ENCODE measurements at regions not wholly inside any gene's neighbourhood (a gene's known extent, or its start where the extent isn't known, plus 50 kb on each side); places are given as distances from the start of the nearest gene placed in this dataset.

DNA sequence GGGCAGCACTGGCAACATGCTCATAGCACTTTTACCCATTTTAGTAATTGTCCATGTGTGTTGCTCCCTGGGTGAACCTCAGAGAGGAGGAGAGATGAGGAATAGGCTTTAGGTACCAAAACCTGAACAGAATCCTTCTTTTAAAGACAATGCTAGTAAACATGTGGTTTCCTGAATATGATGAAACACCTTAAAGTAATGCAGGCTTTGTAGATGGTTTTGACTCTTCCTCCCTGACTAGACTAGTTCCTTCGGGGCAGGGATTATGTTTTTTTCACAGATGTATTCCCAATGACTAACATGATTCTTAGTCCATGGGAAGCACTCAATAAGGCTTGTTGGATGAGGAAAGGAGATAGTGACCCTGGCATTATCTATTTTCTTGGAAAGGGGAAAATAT lies 367.6 kb upstream of the JAG1 start:
- DNase-seq (ENCODE audit: low read depth in 2 of 2), result no peak

DNA sequence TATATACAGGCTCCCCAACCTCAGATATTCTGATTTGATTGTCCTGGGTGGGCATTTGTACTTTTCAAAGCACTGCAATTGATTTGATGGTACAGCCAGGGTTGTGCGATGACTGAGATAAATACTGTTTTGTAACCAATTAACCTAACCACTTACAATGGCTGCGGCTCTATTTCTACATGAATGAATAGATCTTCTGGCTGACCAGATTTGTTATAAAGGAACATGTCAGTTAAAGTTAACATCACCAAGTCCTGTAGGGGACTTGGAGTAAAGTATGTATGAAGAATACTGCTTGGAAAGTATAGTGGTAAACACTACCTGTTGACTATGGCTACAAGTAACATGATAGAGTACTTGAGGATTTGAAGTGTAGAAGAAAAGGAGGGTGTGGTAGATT lies 369.2 kb upstream of the JAG1 start:
- DNase-seq (ENCODE audit: low read depth in 2 of 2), result no peak

DNA sequence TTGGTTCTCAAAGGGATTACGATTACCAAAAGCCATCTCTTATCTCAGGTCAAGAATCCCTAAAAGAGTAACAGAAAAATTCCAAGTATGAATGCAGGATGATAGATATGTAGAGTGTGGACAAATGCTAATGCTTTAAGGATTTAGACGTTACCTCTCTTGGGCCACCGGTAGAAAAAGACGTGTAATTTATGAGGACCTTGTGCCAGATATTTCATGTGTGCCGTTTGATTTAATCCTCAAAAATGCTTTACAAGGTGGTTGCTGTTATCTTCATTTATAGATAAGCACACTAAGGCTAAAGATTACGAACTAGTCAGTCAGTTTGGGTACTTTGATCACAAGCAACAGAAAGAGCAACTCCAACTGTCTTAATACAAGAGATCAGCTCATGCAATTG lies 370.8 kb upstream of the JAG1 start:
- DNase-seq (ENCODE audit: low read depth in 2 of 2), result no peak

DNA sequence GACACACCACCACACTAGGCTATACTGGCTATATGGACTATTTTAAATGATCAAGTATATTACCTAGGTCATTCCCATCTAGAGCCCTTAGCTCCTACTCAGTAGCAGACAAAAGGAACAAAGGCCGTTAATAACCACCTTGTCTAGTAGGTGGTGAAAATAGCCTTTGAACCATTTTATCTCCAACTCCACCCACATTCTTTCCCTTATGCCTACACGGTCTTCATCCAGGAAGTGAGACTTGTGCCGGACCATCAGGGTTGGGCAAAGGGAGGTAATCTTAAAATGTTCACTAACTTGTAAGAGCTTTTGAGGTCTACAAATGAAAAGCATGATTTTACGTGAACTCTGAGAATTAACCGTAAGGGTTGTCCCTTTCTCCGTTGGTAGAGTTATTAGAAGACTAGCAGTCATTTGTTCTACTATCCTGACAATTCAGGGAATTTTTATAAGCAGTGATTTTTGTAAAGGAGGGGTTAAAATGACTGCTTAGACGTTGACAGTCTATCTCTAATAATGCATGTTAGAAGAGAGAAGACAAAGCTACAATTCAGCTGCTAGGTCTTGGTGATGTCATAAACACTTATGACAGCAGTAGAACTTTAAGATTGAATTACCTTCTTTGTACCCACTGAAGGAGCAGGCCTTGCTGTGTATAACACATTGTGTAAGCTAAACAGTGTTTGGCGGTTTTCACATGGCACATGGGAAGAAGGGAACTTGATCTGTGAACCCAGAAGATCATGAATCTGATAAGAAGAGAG lies 371.8 kb upstream of the JAG1 start:
- no peak for DNase-seq (ENCODE audit: low read depth in 2 of 2)

DNA sequence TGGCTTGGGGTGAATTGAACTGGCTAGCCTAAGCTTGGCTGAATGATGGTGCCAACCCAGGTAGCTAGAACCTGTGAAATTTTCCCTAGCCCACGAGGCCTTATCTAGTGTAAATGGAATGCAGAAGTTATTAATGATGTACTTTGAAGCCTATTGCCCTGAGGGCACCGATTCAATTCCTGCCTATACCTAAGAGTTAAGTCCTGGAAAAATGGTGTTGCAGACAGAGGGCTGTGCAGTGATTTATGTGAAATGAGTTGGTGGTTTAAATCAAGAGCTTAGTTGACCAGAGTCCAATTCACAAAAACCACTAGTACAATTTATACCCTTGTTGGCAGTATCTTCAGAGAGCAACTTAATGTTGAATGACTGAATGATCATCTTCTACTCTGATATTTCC lies 373.8 kb upstream of the JAG1 start:
- DNase-seq (ENCODE audit: low read depth in 2 of 2), result no peak

DNA sequence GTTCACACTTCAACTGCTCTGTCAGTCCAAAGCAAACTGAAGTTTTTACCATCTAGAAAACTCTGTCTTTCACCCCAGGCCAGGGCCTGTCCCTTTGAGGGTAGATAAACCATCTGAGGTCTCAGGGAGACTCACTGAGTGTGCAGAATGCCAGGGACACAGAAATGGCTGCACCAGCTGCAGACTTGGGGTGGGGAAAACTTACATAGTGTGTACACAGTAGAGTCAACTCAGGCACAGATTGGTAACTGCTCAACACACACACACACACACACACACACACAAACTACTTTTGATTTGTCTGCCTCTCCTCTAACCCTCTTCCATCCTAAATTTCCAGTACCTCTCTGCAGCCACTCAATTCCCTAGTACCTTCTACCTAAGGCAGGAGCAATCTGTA lies 374.9 kb upstream of the JAG1 start:
- no peak for DNase-seq (ENCODE audit: low read depth in 2 of 2)

DNA sequence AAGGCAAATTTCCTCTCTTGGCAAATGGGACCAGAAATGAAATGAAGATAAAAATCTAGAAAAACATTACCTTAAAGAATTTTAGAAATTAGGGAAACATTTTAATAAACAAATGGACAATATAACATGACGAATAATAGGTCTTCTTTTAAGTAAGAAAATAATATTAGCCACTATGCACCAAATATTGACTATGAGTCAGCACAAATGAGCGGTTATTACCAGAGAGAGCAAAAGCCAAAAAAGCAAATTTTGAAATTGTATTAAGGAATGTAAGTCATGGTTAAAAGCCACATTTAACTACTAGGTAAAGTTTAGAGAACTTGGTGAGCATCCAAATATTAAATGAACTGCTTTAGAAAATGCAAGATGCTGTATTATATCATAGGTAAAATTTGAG lies 376.6 kb upstream of the JAG1 start:
- no peak for DNase-seq (ENCODE audit: low read depth in 2 of 2)

DNA sequence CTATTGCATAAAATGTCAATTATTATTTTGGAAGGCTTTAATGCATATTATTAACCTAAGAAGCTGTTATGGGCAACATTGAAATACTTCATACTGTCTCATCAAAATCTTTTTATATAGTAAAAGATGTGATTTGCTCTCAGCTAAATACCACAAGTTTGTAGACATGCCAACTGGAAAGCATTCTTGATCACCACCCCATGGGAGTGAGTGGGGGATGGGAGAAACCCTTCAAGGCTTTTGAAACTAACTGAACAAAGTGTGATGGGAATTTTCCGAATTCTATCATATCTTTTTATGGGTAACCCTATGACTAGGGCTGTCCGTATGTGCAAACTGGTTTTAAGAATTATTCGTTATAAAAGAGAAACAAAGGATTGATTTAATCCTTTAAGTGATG lies 377.3 kb upstream of the JAG1 start:
- no peak for DNase-seq (ENCODE audit: low read depth in 2 of 2)

DNA sequence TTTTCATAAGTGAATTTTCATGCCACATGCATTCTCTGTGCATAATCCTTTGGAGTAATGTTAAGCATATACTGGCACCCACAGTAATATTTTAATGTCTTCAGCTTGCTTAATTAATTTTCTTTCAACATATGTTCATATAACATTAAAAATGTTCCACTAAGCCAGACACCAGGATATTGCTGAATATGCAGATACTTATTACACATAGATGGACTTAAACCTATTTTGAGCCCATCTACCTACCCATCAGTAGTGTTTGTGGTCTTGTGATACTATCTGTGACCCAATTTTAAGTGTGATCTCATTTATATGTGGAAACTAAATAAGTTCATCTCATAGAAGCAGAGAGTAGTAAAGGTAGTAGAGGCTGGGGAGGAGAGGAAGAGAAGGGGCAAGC lies 379.5 kb upstream of the JAG1 start:
- no peak for DNase-seq (ENCODE audit: low read depth in 2 of 2)

DNA sequence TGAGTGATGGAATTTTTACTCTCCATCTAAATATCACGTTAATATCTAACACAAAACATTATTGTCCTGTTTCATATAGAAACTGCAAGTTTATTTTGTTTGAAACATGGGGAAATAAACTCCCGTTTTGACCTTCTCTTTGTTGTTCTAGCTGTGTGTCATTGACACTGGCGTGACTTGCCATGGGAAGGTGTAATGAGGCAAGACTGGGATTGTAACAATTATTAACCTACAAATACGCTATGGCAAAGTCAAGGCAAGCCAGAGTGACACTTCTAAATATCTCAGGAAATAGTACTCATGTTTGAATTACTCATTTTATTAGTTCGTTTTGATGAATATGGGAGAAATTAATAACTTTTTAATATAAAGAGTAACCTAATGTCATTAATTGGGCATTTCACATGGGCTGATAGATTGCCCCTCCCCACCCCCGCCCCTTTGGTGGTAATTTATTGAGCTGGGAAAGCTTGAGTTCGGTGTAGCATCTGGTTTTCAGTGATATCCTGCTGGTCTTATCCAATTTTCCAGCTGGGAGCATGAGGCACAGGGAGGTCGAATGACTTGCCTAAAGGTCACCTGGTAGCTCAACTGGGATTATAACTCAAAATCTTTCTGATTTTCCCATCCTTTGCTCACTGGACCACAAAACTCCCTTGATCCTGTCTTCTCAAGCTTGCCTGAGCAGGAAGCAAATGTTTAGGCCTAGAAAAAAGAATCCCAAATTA lies 380.6 kb upstream of the JAG1 start:
- no peak for DNase-seq (ENCODE audit: low read depth in 2 of 2)

DNA sequence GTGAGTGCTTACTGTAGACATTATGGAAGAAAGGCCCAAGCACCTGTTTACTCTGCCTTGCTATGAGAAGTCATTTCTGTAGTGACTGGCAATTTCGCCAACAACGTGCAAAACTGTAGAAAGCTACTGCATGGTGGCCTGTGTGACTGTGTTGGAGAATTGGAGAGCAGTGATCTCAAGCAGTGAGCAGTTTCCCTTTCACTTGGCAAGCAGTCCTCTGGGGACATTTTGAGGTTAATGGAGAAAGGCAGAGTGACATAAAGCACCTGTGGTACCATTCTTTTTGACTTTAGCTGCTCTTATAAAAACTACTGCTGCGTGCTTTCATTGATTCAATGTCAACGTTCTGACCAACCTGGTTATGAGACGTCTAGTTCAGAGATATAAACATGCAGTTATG lies 382.6 kb upstream of the JAG1 start:
- no peak for DNase-seq (ENCODE audit: low read depth in 2 of 2)

DNA sequence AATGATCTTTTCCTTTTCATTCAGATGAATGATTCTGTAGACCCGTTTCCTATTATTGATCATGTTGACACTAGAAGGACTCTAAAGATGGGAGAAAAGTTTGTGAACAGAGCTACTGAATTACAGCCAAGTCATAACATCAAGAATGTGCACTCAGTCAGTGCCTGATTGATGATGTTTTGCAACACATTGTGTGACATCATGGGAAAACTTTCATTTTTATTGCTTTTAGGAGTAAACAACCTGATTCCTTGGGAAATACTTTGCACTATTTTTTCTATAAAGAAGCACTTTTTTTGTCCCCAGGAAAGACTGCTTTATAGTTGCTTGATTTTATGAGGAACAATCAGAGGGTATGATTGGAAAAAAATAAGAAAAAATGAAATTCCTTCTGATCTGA lies 383.8 kb upstream of the JAG1 start:
- no peak for DNase-seq (ENCODE audit: low read depth in 2 of 2)

DNA sequence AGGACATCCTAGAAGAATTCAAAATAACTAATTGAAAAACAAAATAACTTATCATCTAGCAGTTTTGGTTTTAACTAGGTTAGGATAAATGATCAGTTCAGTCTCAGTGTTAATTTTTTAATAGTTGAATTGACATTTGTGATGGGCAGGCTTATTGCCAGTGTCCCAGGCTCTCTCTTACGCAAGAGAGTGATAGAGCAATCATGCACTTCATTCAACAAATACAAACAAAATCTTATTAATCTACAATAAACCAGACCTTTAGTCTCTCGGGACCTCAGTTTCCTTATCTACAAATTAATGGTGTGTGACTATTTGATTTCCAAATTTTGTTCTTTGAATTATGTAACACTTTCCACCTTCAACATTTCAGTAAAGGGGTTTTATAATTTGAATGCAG lies 385.9 kb upstream of the JAG1 start:
- no peak for DNase-seq (ENCODE audit: low read depth in 2 of 2)

DNA sequence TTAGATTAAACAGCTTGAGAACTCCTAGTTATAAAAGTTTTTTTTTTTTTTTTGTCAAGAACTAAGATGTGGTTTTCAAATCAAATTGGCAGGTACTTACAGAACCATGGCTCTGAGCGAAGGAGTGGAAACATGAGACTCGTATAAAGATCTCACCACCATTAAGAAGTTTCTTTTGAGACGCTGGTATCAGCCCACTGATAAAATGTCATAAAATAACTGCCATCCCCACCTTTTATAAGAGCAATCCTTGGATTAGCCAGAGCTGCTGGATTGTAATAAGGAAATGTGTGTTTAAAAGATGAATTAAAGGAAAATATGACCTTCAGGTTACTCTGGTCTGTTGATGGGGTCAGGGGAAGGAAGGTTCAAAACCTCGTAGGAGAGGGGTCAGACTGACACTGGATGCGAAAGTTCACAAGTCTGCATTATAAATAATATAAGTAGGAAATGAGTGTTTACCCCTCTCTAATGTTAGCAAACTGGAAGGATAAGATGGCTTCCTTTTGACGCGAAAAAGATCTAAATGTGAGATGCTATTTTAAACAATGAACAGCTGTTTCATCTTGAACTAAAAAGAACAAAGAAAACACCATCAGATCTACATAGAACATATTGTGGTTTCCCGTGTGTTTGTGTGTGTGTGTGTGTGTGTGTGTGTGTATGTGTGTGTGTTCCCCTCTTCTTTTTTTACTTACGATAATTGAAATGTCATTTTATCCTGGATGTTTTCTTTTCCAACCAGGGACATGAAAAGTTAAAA lies 386.8 kb upstream of the JAG1 start:
- no peak for DNase-seq (ENCODE audit: low read depth in 2 of 2)

DNA sequence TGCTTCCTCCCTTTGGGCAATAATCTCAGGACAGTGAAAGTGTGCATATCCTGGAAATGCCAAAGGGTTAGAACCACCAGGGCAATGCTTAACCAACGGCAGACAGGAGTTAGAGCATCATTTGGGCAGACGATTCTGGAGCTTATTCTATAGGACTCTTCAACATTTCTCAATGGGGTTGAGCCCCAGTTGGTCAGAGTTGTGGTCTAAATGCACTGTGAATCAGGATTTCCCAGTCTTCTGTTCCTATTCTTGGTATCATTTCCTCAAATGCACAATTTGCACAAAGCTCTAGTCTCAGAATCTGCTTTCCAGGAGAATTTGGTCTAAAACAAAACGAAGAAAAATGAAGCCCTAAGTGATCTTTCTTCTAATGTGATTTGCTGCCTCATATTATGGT lies 389.6 kb upstream of the JAG1 start:
- DNase-seq (ENCODE audit: low read depth in 2 of 2), result no peak

DNA sequence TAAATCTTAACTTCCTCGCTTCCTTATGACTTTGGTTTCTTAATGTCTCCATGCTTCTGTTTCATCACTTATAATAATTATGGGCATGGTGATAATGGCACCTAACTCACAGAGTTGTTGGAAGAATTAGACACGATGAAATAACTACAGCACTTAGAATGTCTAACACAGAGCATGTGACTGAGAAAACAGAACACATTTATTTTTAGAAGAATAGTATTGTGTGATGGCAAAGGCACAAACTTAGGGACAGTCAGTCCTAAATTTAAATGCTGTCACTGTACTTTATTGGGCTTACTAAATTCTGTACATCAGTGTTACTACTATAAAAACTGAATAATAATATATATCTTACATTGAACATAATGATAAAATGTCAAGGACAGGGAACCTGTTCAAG lies 391.1 kb upstream of the JAG1 start:
- no peak for DNase-seq (ENCODE audit: low read depth in 2 of 2)

DNA sequence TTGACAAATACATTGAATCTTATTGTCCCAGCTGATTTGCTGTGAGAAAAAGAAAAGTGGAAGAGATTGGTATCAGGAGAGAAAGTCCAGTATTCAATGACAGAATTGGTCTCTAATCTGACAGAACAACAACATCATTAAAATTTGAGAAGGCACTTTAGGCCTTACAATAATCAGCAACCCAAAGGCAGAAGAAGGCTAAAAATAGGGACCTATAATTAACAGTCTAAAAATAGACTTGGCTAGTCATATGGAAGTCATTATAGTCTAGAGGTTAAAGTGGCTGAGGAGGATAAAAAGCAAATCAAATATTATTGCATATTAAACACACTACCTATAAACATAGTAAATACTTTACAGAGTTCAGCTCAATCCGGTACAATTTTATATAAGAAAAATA lies 393.6 kb upstream of the JAG1 start:
- no peak for DNase-seq (ENCODE audit: low read depth in 2 of 2)

DNA sequence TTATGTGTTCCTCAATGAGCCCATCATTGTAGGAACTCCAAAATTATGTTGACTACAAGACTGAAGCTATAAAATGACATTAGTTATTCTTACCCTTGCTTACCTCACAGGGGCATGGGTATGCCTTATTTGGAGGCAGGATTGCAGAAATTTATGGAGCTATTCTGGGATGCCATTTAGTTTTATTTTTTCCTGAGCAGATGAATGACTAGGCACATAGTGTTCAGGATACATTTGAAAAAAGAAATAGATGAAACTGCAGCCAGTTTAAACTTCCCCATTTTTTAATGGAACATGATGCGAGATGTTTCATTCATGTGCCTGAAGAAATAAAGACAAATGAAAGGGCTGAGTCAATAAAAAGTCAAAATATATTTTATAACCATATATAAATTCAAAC lies 399.2 kb upstream of the JAG1 start:
- no peak for DNase-seq (ENCODE audit: low read depth in 2 of 2)

DNA sequence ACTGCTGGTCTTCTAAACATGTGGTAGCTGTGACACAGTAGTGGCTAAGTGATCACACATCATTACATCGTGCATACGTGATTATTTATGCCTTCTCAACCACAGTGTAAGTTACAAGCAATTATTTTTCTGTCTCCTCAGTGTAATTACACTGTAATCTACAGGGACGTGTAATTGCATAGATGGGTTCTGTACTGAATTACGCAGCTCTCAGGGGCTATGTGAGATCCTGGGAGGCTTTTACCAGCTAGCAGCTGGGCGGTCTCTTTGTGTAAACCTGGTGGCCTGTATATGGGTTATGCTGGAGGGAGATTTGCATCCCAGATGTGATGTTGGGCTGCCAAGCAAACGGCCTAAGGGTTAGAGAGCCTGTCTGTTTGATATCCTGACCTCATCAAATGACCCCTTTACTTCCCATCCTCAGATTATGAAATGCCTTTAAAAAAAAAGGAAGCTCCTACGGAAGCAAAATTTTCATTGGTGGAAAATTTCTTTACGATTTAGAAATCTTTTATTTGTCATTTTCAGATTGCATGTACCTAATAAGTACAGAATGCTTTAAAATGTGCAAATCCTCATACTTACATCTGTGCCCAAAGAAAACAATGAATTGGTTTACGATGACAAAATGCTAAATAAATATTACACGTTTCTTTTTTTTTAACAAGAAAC lies 402.8 kb upstream of the JAG1 start:
- DNase-seq (ENCODE audit: low read depth in 2 of 2), result no peak

DNA sequence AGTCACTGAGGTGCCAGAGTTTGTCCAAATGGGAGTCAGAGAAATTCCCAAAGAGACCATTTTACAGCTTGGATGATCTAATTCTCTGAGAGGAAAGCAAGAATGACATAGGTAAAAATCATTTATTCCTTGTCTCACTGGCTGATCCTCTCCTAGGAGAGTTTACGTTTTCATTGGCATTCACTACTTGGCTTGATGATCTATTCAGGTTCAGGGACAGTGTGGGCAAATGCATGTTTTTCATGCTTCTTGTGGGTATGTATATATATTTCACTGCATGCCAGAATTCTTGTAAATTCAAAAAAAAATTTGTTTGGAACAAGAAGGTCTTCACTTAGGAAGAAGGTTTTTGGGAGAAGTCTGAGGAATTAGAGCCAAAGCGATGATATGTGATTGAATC lies 403.4 kb upstream of the JAG1 start:
- no peak for DNase-seq (ENCODE audit: low read depth in 2 of 2)

DNA sequence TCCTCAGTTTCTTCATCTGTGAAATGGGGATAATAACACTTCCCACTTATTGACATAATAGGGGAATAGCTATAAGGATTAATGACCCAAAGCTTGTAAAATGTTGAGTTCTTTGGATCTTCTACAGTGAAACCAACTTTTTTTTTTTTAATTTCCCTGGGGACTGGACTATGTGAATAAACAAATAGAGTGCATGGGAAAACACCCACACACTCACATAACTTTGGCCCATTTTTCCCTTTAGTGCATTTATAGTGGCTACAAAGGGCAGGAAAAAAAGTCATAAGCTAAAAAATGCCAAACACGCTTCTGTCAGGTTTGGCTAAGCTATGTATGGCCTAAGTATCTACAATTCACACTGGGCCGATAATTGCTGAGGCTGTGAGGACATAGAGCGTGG lies 406.2 kb upstream of the JAG1 start:
- DNase-seq (ENCODE audit: low read depth in 2 of 2), result no peak

DNA sequence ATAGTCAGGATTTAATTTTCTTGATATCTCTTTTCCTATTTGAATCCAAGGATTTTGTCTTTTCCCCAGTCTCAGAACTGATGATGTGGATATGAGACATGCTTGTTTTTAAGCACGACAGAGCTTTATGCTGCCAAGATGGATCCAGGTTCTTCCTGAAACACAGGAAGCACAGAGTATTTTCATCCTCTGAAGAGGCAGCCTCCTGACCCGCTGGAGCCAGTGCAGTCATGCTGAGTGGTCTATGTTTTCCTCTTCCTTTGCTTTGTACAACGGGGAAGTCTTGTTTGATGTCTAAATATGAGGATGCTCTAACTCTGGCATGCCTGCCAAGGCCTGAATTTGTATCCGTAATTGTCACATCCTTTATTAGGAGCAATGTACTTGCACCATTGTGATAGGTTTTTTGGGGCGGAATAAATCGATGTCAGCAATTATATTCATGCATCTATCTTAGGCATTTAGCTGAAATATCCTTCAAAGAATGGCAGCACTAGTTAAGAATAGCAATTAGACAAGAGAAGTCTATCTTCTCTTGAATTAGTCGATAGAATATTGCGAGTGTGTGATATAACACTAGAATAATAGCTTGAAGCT lies 407.1 kb upstream of the JAG1 start:
- DNase-seq (ENCODE audit: low read depth in 2 of 2), result no peak

All from stimulated activated CD4-positive, alpha-beta T cell treated with anti-CD3 and anti-CD28 coated beads, Interleukin-15, amount 100 ng/mL, for 48 hours (primary cell).